CD14-positive monocyte (primary cell): ENCODE measurements at regions not wholly inside any gene's neighbourhood (a gene's known extent, or its start where the extent isn't known, plus 50 kb on each side); places are given as distances from the start of the nearest gene placed in this dataset. TPM values are rescaled to one million over a fixed set of nuclear protein-coding genes. Genes with fewer than 3 reads are reported as not detected.

Experiments used
- DNase-seq, 3 donors: peaks; one replicate each; pipeline ENCODE4 v3.0.0-alpha.2; 2011 to 2022
- H2AFZ ChIP-seq: 2 replicates; pipeline ENCODE4 v1.6.0; 2012; ENCODE audit warnings: mild to moderate bottlenecking, low read depth, low read length, inconsistent platforms; ENCODE audit not compliant: insufficient read depth, poor library complexity, severe bottlenecking
- H3K27ac ChIP-seq, 2 donors: 1 replicate in 1 of 2; 2 replicates in 1 of 2; pipeline ENCODE4 v1.5.1; 2012 to 2013; ENCODE audit warnings: low read length in 2 of 2, control low read depth in 1 of 2, inconsistent platforms in 1 of 2, low read depth in 1 of 2, mild to moderate bottlenecking in 1 of 2
- H3K27me3 ChIP-seq, 2 donors: one replicate each; pipeline versions ENCODE4 v1.6.0 to v1.6.1; 2011 to 2013; ENCODE audit warnings: low read length in 2 of 2; ENCODE audit not compliant: control insufficient read depth in 2 of 2, insufficient read depth in 2 of 2
- H3K36me3 ChIP-seq, 2 donors: replicated peaks in 1 of 2; 1 replicate in 1 of 2; 2 replicates in 1 of 2; pipeline versions ENCODE4 v1.5.1 to v1.6.1; 2012 to 2013; ENCODE audit warnings: low read length in 2 of 2, control low read depth in 1 of 2, inconsistent platforms in 1 of 2, mild to moderate bottlenecking in 1 of 2; ENCODE audit not compliant: insufficient read depth in 2 of 2, control insufficient read depth in 1 of 2
- H3K4me1 ChIP-seq, 2 donors: 1 replicate in 1 of 2; 2 replicates in 1 of 2; pipeline versions ENCODE4 v1.5.1 to v1.6.1; 2012 to 2013; ENCODE audit warnings: low read length in 2 of 2, control low read depth in 1 of 2, inconsistent platforms in 1 of 2, mild to moderate bottlenecking in 1 of 2, moderate library complexity in 1 of 2; ENCODE audit not compliant: insufficient read depth in 2 of 2, control insufficient read depth in 1 of 2
- H3K4me2 ChIP-seq: replicated peaks from 2 replicates; pipeline ENCODE3; 2012; ENCODE audit warnings: low read length, moderate library complexity, mild to moderate bottlenecking; ENCODE audit not compliant: poor library complexity, severe bottlenecking; ENCODE audit errors: extremely low read depth
- H3K4me3 ChIP-seq, 3 experiments: fragments of 200-600 bp in 1 of 3; sonication (generic) in 1 of 3; replicated peaks in 1 of 3; 1 replicate in 2 of 3; 2 replicates in 1 of 3; pipeline ENCODE4 v1.5.1; 2011 to 2013; ENCODE audit warnings: low read length in 3 of 3, mild to moderate bottlenecking in 3 of 3, control low read depth in 2 of 3, low read depth in 2 of 3, inconsistent platforms in 1 of 3, moderate library complexity in 1 of 3
- H3K79me2 ChIP-seq: 2 replicates; pipeline ENCODE4 v1.6.0; 2012; ENCODE audit warnings: mild to moderate bottlenecking, control low read depth, inconsistent platforms, low read length, moderate library complexity; ENCODE audit not compliant: insufficient read depth
- H3K9ac ChIP-seq: 2 replicates; pipeline ENCODE4 v1.6.0; 2017; ENCODE audit warnings: low read length, mild to moderate bottlenecking; ENCODE audit not compliant: insufficient read depth, poor library complexity, severe bottlenecking
- H3K9me3 ChIP-seq, 2 donors: replicated peaks in 1 of 2; 1 replicate in 1 of 2; 2 replicates in 1 of 2; pipeline versions ENCODE4 v1.5.1 to v1.6.1; 2012 to 2013; ENCODE audit warnings: low read length in 2 of 2, control low read depth in 1 of 2; ENCODE audit not compliant: control insufficient read depth in 1 of 2, insufficient read depth in 1 of 2
- H4K20me1 ChIP-seq: 2 replicates; pipeline ENCODE4 v1.6.0; 2012; ENCODE audit warnings: mild to moderate bottlenecking, low read length, control low read depth, moderate library complexity; ENCODE audit not compliant: insufficient read depth
- H3K27ac Mint-ChIP-seq, 7 donors: one replicate each; pipeline ENCODE4 v1.8.0; 2020; ENCODE audit warnings: mild to moderate bottlenecking in 7 of 7, mixed read lengths in 7 of 7, moderate library complexity in 6 of 7, inconsistent platforms in 2 of 7
- H3K27me3 Mint-ChIP-seq, 3 donors: one replicate each; pipeline ENCODE4 v1.8.0; 2021 to 2022; ENCODE audit warnings: low read depth in 3 of 3, mild to moderate bottlenecking in 3 of 3, mixed read lengths in 3 of 3, moderate library complexity in 3 of 3, inconsistent platforms in 1 of 3
- H3K36me3 Mint-ChIP-seq, 2 donors: one replicate each; pipeline ENCODE4 v1.8.0; 2020; ENCODE audit warnings: mixed read lengths in 2 of 2, inconsistent platforms in 1 of 2, mild to moderate bottlenecking in 1 of 2
- H3K4me1 Mint-ChIP-seq: one replicate; pipeline ENCODE4 v1.8.0; 2020; ENCODE audit warnings: mild to moderate bottlenecking, mixed read lengths
- H3K4me3 Mint-ChIP-seq, 2 donors: one replicate each; pipeline ENCODE4 v1.8.0; 2020; ENCODE audit warnings: mild to moderate bottlenecking in 2 of 2, mixed read lengths in 2 of 2, moderate library complexity in 1 of 2
- H3K9me3 Mint-ChIP-seq, 7 donors: one replicate each; pipeline ENCODE4 v1.8.0; 2020 to 2022; ENCODE audit warnings: mixed read lengths in 7 of 7, mild to moderate bottlenecking in 6 of 7, moderate library complexity in 6 of 7, inconsistent platforms in 2 of 7
- CTCF ChIP-seq: fragments of 200-600 bp; IDR thresholded peaks from one replicate; pipeline ENCODE4 v1.8.0; 2022; ENCODE audit warnings: antibody characterized with exemption, mild to moderate bottlenecking
- intact Hi-C, 2 donors: fragments of 100-400 bp; cut with micrococcal nuclease; formaldehyde crosslinking; loops; one replicate each; pipeline versions ENCODE4 v1.15.0 to v1.15.1; 2023
- small RNA-seq: library from RNA; depleted of rRNA; stranded (forward); fragments of <200 nt; gene quantifications from one replicate; pipeline ENCODE3, GENCODE V24; 2012; ENCODE audit warnings: low read depth; ENCODE audit not compliant: insufficient read length

- Mint-ChIP-seq H3K36me3 (no peaks in the 10 kb centered on the region), H3K4me1 (peaks cover 16% of the 10 kb centered on the region), H3K27me3 (peaks cover 18 to 34% (median 20%) of the 10 kb centered on the region in 3 donors), H3K27ac (peak overlapping the region in 1 of 7 donors; percentile 46), H3K9me3 (no peaks in the 10 kb centered on the region), H3K4me3 (no peak overlapping the region)
- H3K27ac ChIP-seq, result no peak overlapping the region
- no peaks in the 10 kb centered on the region for H3K9me3 ChIP-seq
- H3K9ac ChIP-seq, result no peak overlapping the region
- H4K20me1 ChIP-seq, result no peaks in the 10 kb centered on the region
- H3K4me1 ChIP-seq, result peaks cover 5 to 9% of the 10 kb centered on the region in 2 donors
- no peak overlapping the region for H3K4me3 ChIP-seq
- H3K27me3 ChIP-seq, result peaks cover 0 to 26% of the 10 kb centered on the region in 2 donors
- H3K4me2 ChIP-seq, result no peak overlapping the region
- no peaks in the 10 kb centered on the region for H3K36me3 ChIP-seq
- H2AFZ ChIP-seq, result no peak overlapping the region
- intact Hi-C loops, result no loop called here
- DNase-seq, result peak; percentile 10 to 19 (median 15)
- no peak for TF ChIP-seq CTCF
- H3K79me2 ChIP-seq, result no peaks in the 10 kb centered on the region
Observed at GRCh38 chr18:48459016-48459415, 49.8 kb upstream of the ZBTB7C start.

Small RNAs in the stretch of these regions (small RNA-seq; reads per million reads assigned to genes)
- not detected for gene AC024288.1
- not detected for gene RNA5SP456
